Tibial artery (tissue), 4 donors: ENCODE measurements at regions not wholly inside any gene's neighbourhood (a gene's known extent, or its start where the extent isn't known, plus 50 kb on each side); places are given as distances from the start of the nearest gene placed in this dataset.

ENCODE experiments used
- DNase-seq, 2 donors: peaks; one replicate each; pipeline ENCODE4 v3.0.0-alpha.2; 2019
- H3K27ac ChIP-seq, 2 donors: fragments of 200-600 bp; sonication (generic) in 1 of 2; 1 replicate in 1 of 2; 2 replicates in 1 of 2; pipeline ENCODE4 v1.5.1; 2018 to 2019; ENCODE audit warnings: mild to moderate bottlenecking in 1 of 2
- H3K27me3 ChIP-seq, 2 donors: fragments of 200-600 bp; sonication (generic) in 1 of 2; one replicate each; pipeline versions ENCODE4 v1.5.1 to v1.6.0; 2016 to 2019
- H3K36me3 ChIP-seq, 3 donors: fragments of 200-600 bp; sonication (generic) in 2 of 3; one replicate each; pipeline ENCODE4 v1.5.1; 2016 to 2019; ENCODE audit warnings: mild to moderate bottlenecking in 2 of 3
- H3K4me1 ChIP-seq, 4 donors: fragments of 200-600 bp; sonication (generic) in 2 of 4; 1 replicate in 3 of 4; 2 replicates in 1 of 4; pipeline ENCODE4 v1.5.1; 2016 to 2019
- H3K4me3 ChIP-seq, 2 donors: fragments of 200-600 bp; sonication (generic) in 1 of 2; 1 replicate in 1 of 2; 2 replicates in 1 of 2; pipeline ENCODE4 v1.5.1; 2018 to 2019; ENCODE audit warnings: mild to moderate bottlenecking in 2 of 2
- H3K9me3 ChIP-seq, 3 donors: fragments of 200-600 bp; sonication (generic) in 1 of 3; one replicate each; pipeline ENCODE4 v1.5.1; 2016 to 2019
- CTCF ChIP-seq, 2 experiments: fragments of 200-600 bp in 1 of 2; fragments of 450-650 bp in 1 of 2; IDR thresholded peaks; one replicate each; pipeline ENCODE4 v1.5.1; 2017 to 2019; ENCODE audit warnings: antibody characterized with exemption in 2 of 2, mild to moderate bottlenecking in 1 of 2, moderate library complexity in 1 of 2
- intact Hi-C: fragments of 100-400 bp; cut with DNase I; formaldehyde crosslinking; loops from one replicate; pipeline ENCODE4 v1.15.0; 2023; ENCODE audit warnings: low total_unique reads

GRCh38 chr20:12315652-12316051 lies 398.0 kb downstream of the BTBD3 start:
- intact Hi-C loops, result no loop called here
- DNase-seq, result no peak

GRCh38 chr20:12316794-12317193 lies 399.1 kb downstream of the BTBD3 start:
- no peak for TF ChIP-seq CTCF (IDR thresholded peaks at IDR 0.05)
- Histone ChIP-seq H3K4me1 (no peaks in the 10 kb centered on the region), H3K27me3 (no peaks in the 10 kb centered on the region), H3K9me3 (no peaks in the 10 kb centered on the region), H3K27ac (no peak overlapping the region), H3K36me3 (no peaks in the 10 kb centered on the region), H3K4me3 (no peak overlapping the region)
- intact Hi-C loops, result no loop called here
- DNase-seq, result no peak

More at GRCh38 chr20:12315652-12316051, 398.0 kb downstream of the BTBD3 start:
- Histone ChIP-seq H3K36me3 (no peaks in the 10 kb centered on the region), H3K4me3 (no peak overlapping the region), H3K27me3 (no peaks in the 10 kb centered on the region), H3K9me3 (no peaks in the 10 kb centered on the region), H3K4me1 (no peaks in the 10 kb centered on the region), H3K27ac (no peak overlapping the region)
- no peak for TF ChIP-seq CTCF (IDR thresholded peaks at IDR 0.05)

DNA sequence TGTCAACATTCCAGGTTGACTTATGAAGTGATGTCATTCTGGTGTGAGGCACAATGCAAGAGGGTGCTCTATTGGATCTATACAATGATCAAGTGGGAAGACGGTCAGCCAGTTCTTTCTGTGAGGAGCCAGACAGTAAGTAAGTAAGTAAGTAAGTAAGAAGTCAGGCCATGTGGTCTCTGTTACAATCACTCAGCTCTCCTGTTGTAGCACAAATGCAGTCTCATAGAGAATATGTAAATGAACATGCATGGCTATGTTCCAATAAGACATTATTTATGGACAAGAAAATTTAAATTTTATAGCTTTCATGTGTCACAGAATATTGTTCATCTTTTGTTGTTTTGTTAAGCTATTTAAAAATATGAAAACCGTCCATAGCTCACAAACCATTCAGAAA lies 399.7 kb downstream of the BTBD3 start:
- TF ChIP-seq CTCF (IDR thresholded peaks at IDR 0.05), result no peak
- intact Hi-C loops, result no loop called here
- no peak for DNase-seq
- Histone ChIP-seq H3K27me3 (no peaks in the 10 kb centered on the region), H3K9me3 (no peaks in the 10 kb centered on the region), H3K4me1 (no peaks in the 10 kb centered on the region), H3K4me3 (no peak overlapping the region), H3K27ac (no peak overlapping the region), H3K36me3 (no peaks in the 10 kb centered on the region)

DNA sequence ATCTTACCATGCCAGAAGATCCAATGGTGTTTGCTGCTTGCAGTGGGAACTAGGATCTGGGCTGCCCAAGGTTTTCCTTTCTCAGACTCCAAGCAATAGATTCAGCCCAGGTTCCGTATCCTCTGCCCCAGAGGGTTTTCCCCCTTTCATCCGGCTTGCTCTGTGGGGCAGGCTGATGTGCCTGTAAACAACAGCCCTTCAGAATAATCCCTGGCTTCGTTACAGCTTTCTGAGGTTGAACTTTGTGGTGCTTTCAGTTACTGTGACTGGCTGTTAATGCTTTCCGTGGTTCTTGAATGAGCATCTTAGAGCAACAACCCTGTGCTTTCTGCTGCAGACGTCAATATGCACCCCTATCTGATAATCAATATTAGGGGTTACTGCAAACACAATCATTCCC lies 400.4 kb downstream of the BTBD3 start:
- Histone ChIP-seq H3K27ac (no peak overlapping the region), H3K27me3 (no peaks in the 10 kb centered on the region), H3K9me3 (no peaks in the 10 kb centered on the region), H3K36me3 (no peaks in the 10 kb centered on the region), H3K4me3 (no peak overlapping the region), H3K4me1 (no peaks in the 10 kb centered on the region)
- intact Hi-C loops, result no loop called here
- no peak for DNase-seq
- TF ChIP-seq CTCF (IDR thresholded peaks at IDR 0.05), result no peak

GRCh38 chr20:12321736-12322135 lies 404.0 kb downstream of the BTBD3 start:
- no peak for DNase-seq

More at GRCh38 chr20:12321736-12322135, 404.0 kb downstream of the BTBD3 start:
- Histone ChIP-seq H3K27ac (no peak overlapping the region), H3K4me3 (no peak overlapping the region), H3K36me3 (no peaks in the 10 kb centered on the region), H3K27me3 (no peaks in the 10 kb centered on the region), H3K9me3 (no peaks in the 10 kb centered on the region), H3K4me1 (no peaks in the 10 kb centered on the region)
- intact Hi-C loops, result no loop called here
- no peak for TF ChIP-seq CTCF (IDR thresholded peaks at IDR 0.05)
